GM23338 (cell line): ENCODE measurements at regions not wholly inside any gene's neighbourhood (a gene's known extent, or its start where the extent isn't known, plus 50 kb on each side); places are given as distances from the start of the nearest gene placed in this dataset.

Experiments used
- ATAC-seq: fragments of 200-7000 bp; cut with Tn5 transposase; 3 replicates; pipeline ENCODE4 v1.9.1; 2020
- DNase-seq: peaks from one replicate; pipeline ENCODE4 v3.0.0-alpha.2; 2015; ENCODE audit warnings: low spot score
- H2AFZ ChIP-seq: fragments of 200-600 bp; sonication (generic); 2 replicates; pipeline ENCODE4 v1.8.0; 2016; ENCODE audit warnings: antibody characterized with exemption, mild to moderate bottlenecking, moderate library complexity
- H3F3A ChIP-seq: fragments of 200-600 bp; sonication (generic); replicated peaks from 2 replicates; pipeline ENCODE4 v1.8.0; 2017; ENCODE audit warnings: antibody characterized with exemption, mixed run types, low read depth
- H3K27ac ChIP-seq: fragments of 200-600 bp; sonication (generic); 2 replicates; pipeline ENCODE4 v1.6.1; 2016; ENCODE audit warnings: low read depth
- H3K27me3 ChIP-seq: fragments of 200-600 bp; sonication (generic); 2 replicates; pipeline ENCODE4 v1.8.0; 2016; ENCODE audit warnings: mild to moderate bottlenecking, mixed run types, moderate library complexity; ENCODE audit not compliant: insufficient read depth
- H3K36me3 ChIP-seq: fragments of 200-600 bp; sonication (generic); 2 replicates; pipeline ENCODE4 v1.8.0; 2016; ENCODE audit warnings: mild to moderate bottlenecking; ENCODE audit not compliant: insufficient read depth
- H3K4me1 ChIP-seq: fragments of 200-600 bp; sonication (generic); 2 replicates; pipeline ENCODE4 v1.8.0; 2016; ENCODE audit warnings: mild to moderate bottlenecking, moderate library complexity; ENCODE audit not compliant: insufficient read depth
- H3K4me2 ChIP-seq: fragments of 200-600 bp; sonication (generic); 2 replicates; pipeline ENCODE4 v1.7.1; 2017; ENCODE audit warnings: mixed run types
- H3K4me3 ChIP-seq: fragments of 200-600 bp; sonication (generic); 2 replicates; pipeline ENCODE4 v1.6.1; 2016; ENCODE audit warnings: mixed run types
- H3K79me2 ChIP-seq: fragments of 200-600 bp; sonication (generic); replicated peaks from 2 replicates; pipeline ENCODE4 v1.8.0; 2017; ENCODE audit warnings: mild to moderate bottlenecking; ENCODE audit not compliant: insufficient read depth
- H3K9me2 ChIP-seq: fragments of 200-600 bp; sonication (generic); 2 replicates; pipeline ENCODE4 v1.8.0; 2017; ENCODE audit not compliant: insufficient read depth
- H4K20me1 ChIP-seq: fragments of 200-600 bp; sonication (generic); replicated peaks from 2 replicates; pipeline ENCODE4 v1.8.0; 2017; ENCODE audit warnings: mild to moderate bottlenecking; ENCODE audit not compliant: insufficient read depth
- H3K27ac Mint-ChIP-seq: 2 replicates; pipeline ENCODE4 v1.8.0; 2020; ENCODE audit warnings: inconsistent platforms, mild to moderate bottlenecking, moderate library complexity, mixed read lengths
- H3K27me3 Mint-ChIP-seq: 3 replicates; pipeline ENCODE4 v1.8.0; 2022; ENCODE audit warnings: low read depth, mild to moderate bottlenecking, moderate library complexity, mixed read lengths, inconsistent platforms; ENCODE audit not compliant: insufficient read depth, poor library complexity
- H3K36me3 Mint-ChIP-seq: 3 replicates; pipeline ENCODE4 v1.8.0; 2021; ENCODE audit warnings: low read depth, mild to moderate bottlenecking, inconsistent platforms, moderate library complexity, mixed read lengths
- H3K4me1 Mint-ChIP-seq: 3 replicates; pipeline ENCODE4 v1.8.0; 2020; ENCODE audit warnings: mild to moderate bottlenecking, inconsistent platforms, mixed read lengths
- H3K4me3 Mint-ChIP-seq: 3 replicates; pipeline ENCODE4 v1.8.0; 2021; ENCODE audit warnings: moderate library complexity, mild to moderate bottlenecking, inconsistent platforms, mixed read lengths
- H3K9me3 Mint-ChIP-seq: 3 replicates; pipeline ENCODE4 v1.8.0; 2020; ENCODE audit warnings: moderate library complexity, mild to moderate bottlenecking, inconsistent platforms, mixed read lengths
- CREB1 ChIP-seq: fragments of 250-450 bp; sonication (Bioruptor Pico); IDR thresholded peaks from 2 replicates; pipeline ENCODE4 v1.5.0; 2020; ENCODE audit warnings: low read depth, mild to moderate bottlenecking, moderate library complexity
- ETS1 ChIP-seq: IDR thresholded peaks from 2 replicates; pipeline ENCODE4 v1.6.1; 2016; ENCODE audit warnings: antibody characterized with exemption
- EZH2phosphoT487 ChIP-seq: fragments of 200-600 bp; sonication (generic); IDR thresholded peaks from one replicate; pipeline ENCODE4 v1.8.1; 2018; ENCODE audit warnings: antibody characterized with exemption; ENCODE audit not compliant: unreplicated experiment
- JUNB ChIP-seq: IDR thresholded peaks from one replicate; pipeline ENCODE4 v1.6.1; 2016; ENCODE audit warnings: antibody characterized with exemption; ENCODE audit not compliant: unreplicated experiment
- NANOG ChIP-seq: IDR thresholded peaks from 2 replicates; pipeline ENCODE4 v1.6.1; 2016; ENCODE audit warnings: antibody characterized with exemption, borderline replicate concordance
- POLR2AphosphoS5 ChIP-seq: IDR thresholded peaks from 2 replicates; pipeline ENCODE4 v1.6.1; 2016; ENCODE audit warnings: antibody characterized with exemption, low read depth
- ZNF331 ChIP-seq: fragments of 250-450 bp; sonication (Bioruptor Pico); IDR thresholded peaks from 2 replicates; pipeline ENCODE4 v1.5.0; 2020; ENCODE audit warnings: low read depth, mild to moderate bottlenecking, moderate library complexity
- TF ChIP-seq, protein P1 (sequence below): IDR thresholded peaks from one replicate; pipeline ENCODE4 v1.6.1; 2018; ENCODE audit warnings: antibody characterized with exemption; ENCODE audit not compliant: unreplicated experiment

GRCh38 chr10:36178616-36179015 lies 536.5 kb upstream of the FZD8 start:
- no peak for ATAC-seq
- H4K20me1 ChIP-seq: no peaks in the 10 kb centered on the region
- no peak overlapping the region for H3K27ac Mint-ChIP-seq
- no peak overlapping the region for H3K4me3 Mint-ChIP-seq
- no peak overlapping the region for H3K4me2 ChIP-seq
- H3K4me1 ChIP-seq: no peaks in the 10 kb centered on the region
- no peak overlapping the region for H3K4me3 ChIP-seq
- H3K36me3 ChIP-seq: no peaks in the 10 kb centered on the region
- H3K36me3 Mint-ChIP-seq: no peaks in the 10 kb centered on the region
- H2AFZ ChIP-seq: no peak overlapping the region; the same call in 1 of the 2 replicates
- no peaks in the 10 kb centered on the region; the same call in 2 of the 3 replicates for H3K9me3 Mint-ChIP-seq
- H3K27ac ChIP-seq: no peak overlapping the region
- DNase-seq: no peak
- no peaks in the 10 kb centered on the region for H3K27me3 Mint-ChIP-seq
- TF ChIP-seq CREB1 (CRISPR knock-in tag) (no peak), POLR2AphosphoS5 (no peak)
- H3F3A ChIP-seq: no peaks in the 10 kb centered on the region
- H3K79me2 ChIP-seq: no peaks in the 10 kb centered on the region
- no peaks in the 10 kb centered on the region for H3K27me3 ChIP-seq
- H3K9me2 ChIP-seq: no peaks in the 10 kb centered on the region
- H3K4me1 Mint-ChIP-seq: peaks cover 7% of the 10 kb centered on the region; the same call in 2 of the 3 replicates

GRCh38 chr10:36177071-36177470 lies 535.0 kb upstream of the FZD8 start:
- Mint-ChIP-seq H3K4me1 (peaks cover 13% of the 10 kb centered on the region), H3K27ac (no peak overlapping the region), H3K4me3 (no peak overlapping the region), H3K27me3 (no peaks in the 10 kb centered on the region), H3K36me3 (no peaks in the 10 kb centered on the region), H3K9me3 (no peaks in the 10 kb centered on the region; the same call in 2 of the 3 replicates)
- no peak for ATAC-seq
- H3F3A ChIP-seq: no peaks in the 10 kb centered on the region
- H3K36me3 ChIP-seq: no peaks in the 10 kb centered on the region
- no peaks in the 10 kb centered on the region for H3K27me3 ChIP-seq
- no peaks in the 10 kb centered on the region for H3K9me2 ChIP-seq
- peaks cover 13% of the 10 kb centered on the region; the same call in 1 of the 2 replicates for H3K4me1 ChIP-seq
- H4K20me1 ChIP-seq: no peaks in the 10 kb centered on the region
- DNase-seq: no peak
- H3K79me2 ChIP-seq: no peaks in the 10 kb centered on the region
- H2AFZ ChIP-seq: no peak overlapping the region
- no peak overlapping the region for H3K4me3 ChIP-seq
- no peak for TF ChIP-seq EZH2phosphoT487
- TF ChIP-seq ZNF331 (CRISPR knock-in tag): no peak
- TF ChIP-seq ETS1: no peak
- no peak for TF ChIP-seq NANOG
- TF ChIP-seq JUNB: no peak
- H3K4me2 ChIP-seq: no peak overlapping the region
- no peak overlapping the region for H3K27ac ChIP-seq

DNA sequence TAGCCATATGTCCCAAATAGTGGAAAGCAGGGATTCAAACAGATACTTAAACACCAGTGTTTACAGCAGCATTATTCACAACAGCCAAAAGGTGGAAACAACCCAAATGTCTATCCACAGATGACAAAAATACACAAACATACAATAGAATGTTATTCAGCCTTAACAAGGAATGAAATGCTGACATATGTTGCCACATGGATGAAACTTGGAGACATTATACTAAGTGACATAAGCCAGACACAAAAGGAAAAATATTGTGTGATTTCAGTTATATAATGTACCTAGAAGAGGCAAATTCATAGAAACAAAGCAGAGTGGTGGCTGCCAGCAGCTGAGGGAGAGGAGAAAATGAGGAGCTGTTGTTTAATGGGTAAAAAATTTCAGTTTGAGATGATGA lies 533.9 kb upstream of the FZD8 start:
- DNase-seq (no peak), ATAC-seq (no peak)
- Histone ChIP-seq H3K4me3 (no peak overlapping the region), H3K79me2 (no peaks in the 10 kb centered on the region), H3K4me2 (no peak overlapping the region), H2AFZ (no peak overlapping the region), H3K36me3 (no peaks in the 10 kb centered on the region), H3K9me2 (no peaks in the 10 kb centered on the region), H3F3A (no peaks in the 10 kb centered on the region), H3K4me1 (peaks cover 25% of the 10 kb centered on the region), H3K27ac (no peak overlapping the region), H3K27me3 (no peaks in the 10 kb centered on the region), H4K20me1 (no peaks in the 10 kb centered on the region)
- H3K4me3 Mint-ChIP-seq: no peak overlapping the region
- H3K4me1 Mint-ChIP-seq: peaks cover 25% of the 10 kb centered on the region
- no peaks in the 10 kb centered on the region for H3K36me3 Mint-ChIP-seq
- no peaks in the 10 kb centered on the region; the same call in 2 of the 3 replicates for H3K9me3 Mint-ChIP-seq
- no peak overlapping the region for H3K27ac Mint-ChIP-seq
- TF ChIP-seq, protein P1, sequence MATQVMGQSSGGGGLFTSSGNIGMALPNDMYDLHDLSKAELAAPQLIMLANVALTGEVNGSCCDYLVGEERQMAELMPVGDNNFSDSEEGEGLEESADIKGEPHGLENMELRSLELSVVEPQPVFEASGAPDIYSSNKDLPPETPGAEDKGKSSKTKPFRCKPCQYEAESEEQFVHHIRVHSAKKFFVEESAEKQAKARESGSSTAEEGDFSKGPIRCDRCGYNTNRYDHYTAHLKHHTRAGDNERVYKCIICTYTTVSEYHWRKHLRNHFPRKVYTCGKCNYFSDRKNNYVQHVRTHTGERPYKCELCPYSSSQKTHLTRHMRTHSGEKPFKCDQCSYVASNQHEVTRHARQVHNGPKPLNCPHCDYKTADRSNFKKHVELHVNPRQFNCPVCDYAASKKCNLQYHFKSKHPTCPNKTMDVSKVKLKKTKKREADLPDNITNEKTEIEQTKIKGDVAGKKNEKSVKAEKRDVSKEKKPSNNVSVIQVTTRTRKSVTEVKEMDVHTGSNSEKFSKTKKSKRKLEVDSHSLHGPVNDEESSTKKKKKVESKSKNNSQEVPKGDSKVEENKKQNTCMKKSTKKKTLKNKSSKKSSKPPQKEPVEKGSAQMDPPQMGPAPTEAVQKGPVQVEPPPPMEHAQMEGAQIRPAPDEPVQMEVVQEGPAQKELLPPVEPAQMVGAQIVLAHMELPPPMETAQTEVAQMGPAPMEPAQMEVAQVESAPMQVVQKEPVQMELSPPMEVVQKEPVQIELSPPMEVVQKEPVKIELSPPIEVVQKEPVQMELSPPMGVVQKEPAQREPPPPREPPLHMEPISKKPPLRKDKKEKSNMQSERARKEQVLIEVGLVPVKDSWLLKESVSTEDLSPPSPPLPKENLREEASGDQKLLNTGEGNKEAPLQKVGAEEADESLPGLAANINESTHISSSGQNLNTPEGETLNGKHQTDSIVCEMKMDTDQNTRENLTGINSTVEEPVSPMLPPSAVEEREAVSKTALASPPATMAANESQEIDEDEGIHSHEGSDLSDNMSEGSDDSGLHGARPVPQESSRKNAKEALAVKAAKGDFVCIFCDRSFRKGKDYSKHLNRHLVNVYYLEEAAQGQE: no peak
- H3K27me3 Mint-ChIP-seq: no peaks in the 10 kb centered on the region
